ENCODE measurements at regions not wholly inside any gene's neighbourhood (a gene's known extent, or its start where the extent isn't known, plus 50 kb on each side); places are given as distances from the start of the nearest gene placed in this dataset.

DNA sequence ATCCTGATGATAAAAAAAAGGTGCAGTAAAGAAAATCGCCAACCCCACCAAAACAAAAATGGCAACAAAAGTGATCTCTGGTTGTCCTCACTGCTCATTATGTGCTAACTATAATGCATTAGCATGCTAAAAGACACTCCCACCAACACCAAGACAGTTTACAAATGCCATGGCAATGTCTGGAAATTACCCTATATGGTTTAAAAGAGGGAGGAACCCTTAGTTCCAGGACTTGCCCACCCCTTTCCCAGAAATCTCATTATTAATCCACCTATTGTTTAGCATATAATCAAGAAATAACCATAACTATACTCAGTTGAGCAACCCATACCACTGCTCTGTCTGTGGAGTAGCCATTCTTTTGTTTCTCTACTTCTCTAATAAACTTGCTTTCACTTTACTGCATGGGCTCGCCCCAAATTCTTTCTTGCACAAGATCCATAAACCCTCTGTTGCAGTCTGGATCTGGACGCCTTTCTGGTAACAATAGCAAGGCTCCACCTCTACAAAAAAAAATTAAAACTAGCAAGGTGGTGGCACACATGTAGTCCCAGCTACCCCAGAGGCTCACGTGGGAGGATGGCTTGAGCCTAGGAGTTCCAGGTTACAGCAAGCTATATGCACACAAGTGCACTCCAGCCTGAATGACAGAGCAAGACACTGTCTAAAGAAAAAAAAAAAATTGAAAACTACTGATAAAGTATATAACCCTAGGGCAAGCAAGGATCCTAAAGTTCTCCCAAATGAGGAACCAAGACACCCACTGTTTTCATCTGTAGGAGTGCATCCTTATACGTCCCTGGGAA is 278.8 kb upstream of the JARID2 start:
- POLR2A ChIA-PET = interaction anchor here (0.6 kb wide), 1 partner anchor 38 kb away, joined by 3 read pairs; no protein-coding TSS in a partner anchor
- intact Hi-C loops (cut with micrococcal nuclease) = no loop called here
- H3K27ac ChIP-seq (ENCODE audit: low read depth, low read length) = no peak overlapping the region
- H3K9me2 ChIP-seq (ENCODE audit: insufficient read depth) = no peaks in the 10 kb centered on the region
- ATAC-seq (no peak), DNase-seq (ENCODE audit: low read depth, low spot score) (no peak)
- H3K9me3 ChIP-seq (ENCODE audit: control insufficient read depth in 1 of 2, insufficient read depth in 1 of 2, low read depth in 1 of 2, low read length in 2 of 2) = 0 out of 4 replicates have a peak, but pooled peaks cover 0 to 3% of the 10 kb centered on the region in 2 experiments
- no peak overlapping the region for H3K4me3 ChIP-seq (replicated peaks in 1 of 2; ENCODE audit: low read depth in 1 of 2, low read length in 2 of 2)
- no peaks in the 10 kb centered on the region for H4K20me1 ChIP-seq (ENCODE audit: insufficient read depth)
- H3K4me2 ChIP-seq (ENCODE audit: low read length) = no peak overlapping the region
- RAD21 ChIA-PET (ENCODE audit: low non-redundant PET in 1 of 2, low total read pairs in 2 of 2, uncharacterized antibody in 2 of 2, unreplicated experiment in 2 of 2) = no interaction called here
- no peak overlapping the region for H2AFZ ChIP-seq (ENCODE audit: low read depth, low read length, poor library complexity, severe bottlenecking)
- peaks cover 0 to 5% of the 10 kb centered on the region in 2 experiments; a peak in 1 of 4 replicates for H3K4me1 ChIP-seq (ENCODE audit: control insufficient read depth in 1 of 2, insufficient read depth in 2 of 2, low read length in 2 of 2)
- H3K79me2 ChIP-seq (ENCODE audit: insufficient read depth, low read length) = no peaks in the 10 kb centered on the region
- H3K36me3 ChIP-seq (ENCODE audit: control insufficient read depth in 1 of 2, insufficient read depth in 2 of 2, low read length in 2 of 2) = no peaks in the 10 kb centered on the region
- CTCF ChIA-PET = no interaction called here
- H3K27me3 ChIP-seq (ENCODE audit: insufficient read depth, low read length) = no peaks in the 10 kb centered on the region
- no peak overlapping the region for H3K9ac ChIP-seq (ENCODE audit: low read length)
- TF ChIP-seq SP1 (IDR thresholded peaks at IDR 0.05; ENCODE audit: low read depth) (no peak), YY1 (IDR thresholded peaks at IDR 0.05; ENCODE audit: extremely low read depth, insufficient replicate concordance, low read depth, low read length) (no peak), FOSL1 (IDR thresholded peaks at IDR 0.05; ENCODE audit: low read depth) (no peak), SRF (IDR thresholded peaks at IDR 0.05; ENCODE audit: low read depth) (no peak), POLR2AphosphoS5 (IDR thresholded peaks at IDR 0.05; ENCODE audit: low read depth, low read length) (no peak), ELF1 (IDR thresholded peaks at IDR 0.05; ENCODE audit: borderline replicate concordance, low read depth) (no peak), POLR2A (IDR thresholded peaks at IDR 0.05; ENCODE audit: borderline replicate concordance, extremely low read depth, insufficient read depth, insufficient read length) (no peak), CBX3 (IDR thresholded peaks at IDR 0.05; ENCODE audit: low read depth) (no peak), EZH2phosphoT487 (IDR thresholded peaks at IDR 0.05; ENCODE audit: borderline replicate concordance) (no peak), SIN3A (IDR thresholded peaks at IDR 0.05; ENCODE audit: low read depth) (no peak), ZNF274 (IDR thresholded peaks at IDR 0.05; ENCODE audit: low read depth, low read length) (no peak), CEBPB (IDR thresholded peaks at IDR 0.05; ENCODE audit: low read depth) (no peak), ZFX (IDR thresholded peaks at IDR 0.05) (no peak), JUND (IDR thresholded peaks at IDR 0.05) (no peak), TCF7L2 (IDR thresholded peaks at IDR 0.05; ENCODE audit: borderline replicate concordance, extremely low read depth, insufficient read depth, insufficient read length) (no peak)
- TF ChIP-seq, protein P1, sequence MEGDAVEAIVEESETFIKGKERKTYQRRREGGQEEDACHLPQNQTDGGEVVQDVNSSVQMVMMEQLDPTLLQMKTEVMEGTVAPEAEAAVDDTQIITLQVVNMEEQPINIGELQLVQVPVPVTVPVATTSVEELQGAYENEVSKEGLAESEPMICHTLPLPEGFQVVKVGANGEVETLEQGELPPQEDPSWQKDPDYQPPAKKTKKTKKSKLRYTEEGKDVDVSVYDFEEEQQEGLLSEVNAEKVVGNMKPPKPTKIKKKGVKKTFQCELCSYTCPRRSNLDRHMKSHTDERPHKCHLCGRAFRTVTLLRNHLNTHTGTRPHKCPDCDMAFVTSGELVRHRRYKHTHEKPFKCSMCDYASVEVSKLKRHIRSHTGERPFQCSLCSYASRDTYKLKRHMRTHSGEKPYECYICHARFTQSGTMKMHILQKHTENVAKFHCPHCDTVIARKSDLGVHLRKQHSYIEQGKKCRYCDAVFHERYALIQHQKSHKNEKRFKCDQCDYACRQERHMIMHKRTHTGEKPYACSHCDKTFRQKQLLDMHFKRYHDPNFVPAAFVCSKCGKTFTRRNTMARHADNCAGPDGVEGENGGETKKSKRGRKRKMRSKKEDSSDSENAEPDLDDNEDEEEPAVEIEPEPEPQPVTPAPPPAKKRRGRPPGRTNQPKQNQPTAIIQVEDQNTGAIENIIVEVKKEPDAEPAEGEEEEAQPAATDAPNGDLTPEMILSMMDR (IDR thresholded peaks at IDR 0.05 in 2 of 3, conservative IDR thresholded peaks at IDR 0.05 in 1 of 3; ENCODE audit: borderline replicate concordance in 1 of 3, insufficient read depth in 1 of 3, low read depth in 2 of 3, low read length in 2 of 3) = no peak
- TF ChIP-seq, protein P2, sequence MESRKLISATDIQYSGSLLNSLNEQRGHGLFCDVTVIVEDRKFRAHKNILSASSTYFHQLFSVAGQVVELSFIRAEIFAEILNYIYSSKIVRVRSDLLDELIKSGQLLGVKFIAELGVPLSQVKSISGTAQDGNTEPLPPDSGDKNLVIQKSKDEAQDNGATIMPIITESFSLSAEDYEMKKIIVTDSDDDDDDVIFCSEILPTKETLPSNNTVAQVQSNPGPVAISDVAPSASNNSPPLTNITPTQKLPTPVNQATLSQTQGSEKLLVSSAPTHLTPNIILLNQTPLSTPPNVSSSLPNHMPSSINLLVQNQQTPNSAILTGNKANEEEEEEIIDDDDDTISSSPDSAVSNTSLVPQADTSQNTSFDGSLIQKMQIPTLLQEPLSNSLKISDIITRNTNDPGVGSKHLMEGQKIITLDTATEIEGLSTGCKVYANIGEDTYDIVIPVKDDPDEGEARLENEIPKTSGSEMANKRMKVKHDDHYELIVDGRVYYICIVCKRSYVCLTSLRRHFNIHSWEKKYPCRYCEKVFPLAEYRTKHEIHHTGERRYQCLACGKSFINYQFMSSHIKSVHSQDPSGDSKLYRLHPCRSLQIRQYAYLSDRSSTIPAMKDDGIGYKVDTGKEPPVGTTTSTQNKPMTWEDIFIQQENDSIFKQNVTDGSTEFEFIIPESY (IDR thresholded peaks at IDR 0.05; ENCODE audit: extremely low read depth, insufficient replicate concordance, low read length) = no peak
- TF ChIP-seq, protein P3, sequence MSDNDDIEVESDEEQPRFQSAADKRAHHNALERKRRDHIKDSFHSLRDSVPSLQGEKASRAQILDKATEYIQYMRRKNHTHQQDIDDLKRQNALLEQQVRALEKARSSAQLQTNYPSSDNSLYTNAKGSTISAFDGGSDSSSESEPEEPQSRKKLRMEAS (IDR thresholded peaks at IDR 0.05) = no peak
- TF ChIP-seq, protein P4, sequence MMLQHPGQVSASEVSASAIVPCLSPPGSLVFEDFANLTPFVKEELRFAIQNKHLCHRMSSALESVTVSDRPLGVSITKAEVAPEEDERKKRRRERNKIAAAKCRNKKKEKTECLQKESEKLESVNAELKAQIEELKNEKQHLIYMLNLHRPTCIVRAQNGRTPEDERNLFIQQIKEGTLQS (IDR thresholded peaks at IDR 0.05) = no peak
- TF ChIP-seq, protein P5, sequence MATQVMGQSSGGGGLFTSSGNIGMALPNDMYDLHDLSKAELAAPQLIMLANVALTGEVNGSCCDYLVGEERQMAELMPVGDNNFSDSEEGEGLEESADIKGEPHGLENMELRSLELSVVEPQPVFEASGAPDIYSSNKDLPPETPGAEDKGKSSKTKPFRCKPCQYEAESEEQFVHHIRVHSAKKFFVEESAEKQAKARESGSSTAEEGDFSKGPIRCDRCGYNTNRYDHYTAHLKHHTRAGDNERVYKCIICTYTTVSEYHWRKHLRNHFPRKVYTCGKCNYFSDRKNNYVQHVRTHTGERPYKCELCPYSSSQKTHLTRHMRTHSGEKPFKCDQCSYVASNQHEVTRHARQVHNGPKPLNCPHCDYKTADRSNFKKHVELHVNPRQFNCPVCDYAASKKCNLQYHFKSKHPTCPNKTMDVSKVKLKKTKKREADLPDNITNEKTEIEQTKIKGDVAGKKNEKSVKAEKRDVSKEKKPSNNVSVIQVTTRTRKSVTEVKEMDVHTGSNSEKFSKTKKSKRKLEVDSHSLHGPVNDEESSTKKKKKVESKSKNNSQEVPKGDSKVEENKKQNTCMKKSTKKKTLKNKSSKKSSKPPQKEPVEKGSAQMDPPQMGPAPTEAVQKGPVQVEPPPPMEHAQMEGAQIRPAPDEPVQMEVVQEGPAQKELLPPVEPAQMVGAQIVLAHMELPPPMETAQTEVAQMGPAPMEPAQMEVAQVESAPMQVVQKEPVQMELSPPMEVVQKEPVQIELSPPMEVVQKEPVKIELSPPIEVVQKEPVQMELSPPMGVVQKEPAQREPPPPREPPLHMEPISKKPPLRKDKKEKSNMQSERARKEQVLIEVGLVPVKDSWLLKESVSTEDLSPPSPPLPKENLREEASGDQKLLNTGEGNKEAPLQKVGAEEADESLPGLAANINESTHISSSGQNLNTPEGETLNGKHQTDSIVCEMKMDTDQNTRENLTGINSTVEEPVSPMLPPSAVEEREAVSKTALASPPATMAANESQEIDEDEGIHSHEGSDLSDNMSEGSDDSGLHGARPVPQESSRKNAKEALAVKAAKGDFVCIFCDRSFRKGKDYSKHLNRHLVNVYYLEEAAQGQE (IDR thresholded peaks at IDR 0.05; ENCODE audit: low read depth) = no peak
- no TSS peak for BruUV-seq (replicated peaks)

Measured in HCT116 (cell line).